ENCODE measurements at regions not wholly inside any gene's neighbourhood (a gene's known extent, or its start where the extent isn't known, plus 50 kb on each side); places are given as distances from the start of the nearest gene placed in this dataset.
"Not testable (repeated sequence)": the region's sequence is repeated elsewhere in the genome, so short reads cannot be mapped to it uniquely, and the experiment has no call there.

GRCh38 chr4:160100316-160100715 is 997.4 kb downstream of the RAPGEF2 start:
- H3K27ac ChIP-seq (ENCODE audit: low read length), result no peak overlapping the region
- WGBS (ENCODE audit: insufficient coverage, low lambda C conversion rate), result no CpG with 5 or more reads among the region's 1 CpG
- H3K27me3 ChIP-seq (ENCODE audit: control insufficient read depth, insufficient read depth, low read length), result no peaks in the 10 kb centered on the region
- no peaks in the 10 kb centered on the region for H3K36me3 ChIP-seq (ENCODE audit: control insufficient read depth, insufficient read depth, low read length)
- H3K4me1 ChIP-seq (ENCODE audit: control insufficient read depth, insufficient read depth, low read length), result no peaks in the 10 kb centered on the region
- H3K9me3 ChIP-seq (ENCODE audit: control insufficient read depth, low read depth, low read length), result no peaks in the 10 kb centered on the region
- no peak for DNase-seq
- H3K4me3 ChIP-seq (ENCODE audit: low read length), result no peak overlapping the region

DNA sequence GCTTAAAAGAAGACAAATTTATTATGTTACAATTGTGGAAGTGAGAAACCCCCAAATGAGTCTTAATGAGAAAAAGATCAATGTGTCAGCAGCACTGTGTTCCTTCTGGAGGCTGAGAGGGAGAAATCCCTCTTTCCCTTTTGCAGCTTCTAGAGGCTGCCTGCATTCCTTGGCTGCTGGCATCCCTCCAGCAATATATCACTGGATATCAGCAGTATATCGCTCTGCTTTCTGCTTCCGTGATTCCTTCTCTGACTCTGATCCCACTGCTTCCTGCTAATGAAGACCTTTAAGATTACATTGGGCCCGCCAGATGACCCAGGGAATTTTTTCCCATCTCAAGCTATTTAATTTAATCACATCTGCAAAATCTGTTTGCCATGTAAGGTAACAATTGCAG is 1008.0 kb downstream of the RAPGEF2 start:
- no peak overlapping the region for H3K27ac ChIP-seq (ENCODE audit: low read length)
- no peaks in the 10 kb centered on the region for H3K27me3 ChIP-seq (ENCODE audit: control insufficient read depth, insufficient read depth, low read length)
- no CpG with 5 or more reads among the region's 3 CpGs for WGBS (ENCODE audit: insufficient coverage, low lambda C conversion rate)
- peaks cover 6% of the 10 kb centered on the region for H3K9me3 ChIP-seq (ENCODE audit: control insufficient read depth, low read depth, low read length)
- H3K36me3 ChIP-seq (ENCODE audit: control insufficient read depth, insufficient read depth, low read length), result no peaks in the 10 kb centered on the region
- no peaks in the 10 kb centered on the region for H3K4me1 ChIP-seq (ENCODE audit: control insufficient read depth, insufficient read depth, low read length)
- H3K4me3 ChIP-seq (ENCODE audit: low read length), result no peak overlapping the region
- no peak for DNase-seq

- no peak for DNase-seq
- no peaks in the 10 kb centered on the region for H3K9me3 ChIP-seq (ENCODE audit: control insufficient read depth, low read depth, low read length)
- H3K27me3 ChIP-seq (ENCODE audit: control insufficient read depth, insufficient read depth, low read length), result no peaks in the 10 kb centered on the region
- no peak overlapping the region for H3K4me3 ChIP-seq (ENCODE audit: low read length)
- H3K27ac ChIP-seq (ENCODE audit: low read length), result no peak overlapping the region
- H3K4me1 ChIP-seq (ENCODE audit: control insufficient read depth, insufficient read depth, low read length), result no peaks in the 10 kb centered on the region
- no peaks in the 10 kb centered on the region for H3K36me3 ChIP-seq (ENCODE audit: control insufficient read depth, insufficient read depth, low read length)
Observed at GRCh38 chr4:160117686-160118085, 1014.8 kb downstream of the RAPGEF2 start.

DNA sequence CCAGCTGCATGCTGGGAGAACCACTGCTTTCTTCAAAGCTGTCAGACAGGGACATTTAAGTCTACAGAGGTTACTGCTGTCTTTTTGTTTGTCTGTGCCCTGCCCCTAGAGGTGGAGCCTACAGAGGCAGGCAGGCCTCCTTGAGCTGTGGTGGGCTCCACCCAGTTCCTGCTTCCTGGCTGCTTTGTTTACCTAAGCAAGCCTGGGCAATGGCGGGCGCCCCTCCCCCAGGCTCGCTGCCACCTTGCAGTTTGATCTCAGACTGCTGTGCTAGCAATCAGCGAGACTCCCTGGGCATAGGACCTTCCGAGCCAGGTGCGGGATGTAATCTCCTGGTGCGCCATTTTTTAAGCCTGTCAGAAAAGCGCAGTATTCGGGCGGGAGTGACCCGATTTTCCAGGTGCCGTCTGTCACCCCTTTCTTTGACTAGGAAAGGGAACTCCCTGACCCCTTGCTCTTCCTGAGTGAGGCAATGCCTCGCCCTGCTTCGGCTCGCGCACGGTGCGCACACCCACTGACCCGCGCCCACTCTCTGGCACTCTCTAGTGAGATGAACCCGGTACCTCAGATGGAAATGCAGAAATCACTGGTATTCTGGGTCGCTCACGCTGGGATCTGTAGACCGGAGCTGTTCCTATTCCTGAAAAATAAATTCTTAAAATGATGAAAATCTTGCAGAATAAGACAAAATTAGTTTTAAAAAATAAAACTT is 1022.9 kb downstream of the RAPGEF2 start:
- not testable (repeated sequence) for H3K27ac ChIP-seq (ENCODE audit: low read length); H3K4me1 ChIP-seq (ENCODE audit: control insufficient read depth, insufficient read depth, low read length); H3K9me3 ChIP-seq (ENCODE audit: control insufficient read depth, low read depth, low read length); DNase-seq; H3K4me3 ChIP-seq (ENCODE audit: low read length); H3K27me3 ChIP-seq (ENCODE audit: control insufficient read depth, insufficient read depth, low read length); H3K36me3 ChIP-seq (ENCODE audit: control insufficient read depth, insufficient read depth, low read length)
- 96% methylated on average over 4 of the region's 24 CpGs for WGBS (ENCODE audit: insufficient coverage, low lambda C conversion rate)

DNA sequence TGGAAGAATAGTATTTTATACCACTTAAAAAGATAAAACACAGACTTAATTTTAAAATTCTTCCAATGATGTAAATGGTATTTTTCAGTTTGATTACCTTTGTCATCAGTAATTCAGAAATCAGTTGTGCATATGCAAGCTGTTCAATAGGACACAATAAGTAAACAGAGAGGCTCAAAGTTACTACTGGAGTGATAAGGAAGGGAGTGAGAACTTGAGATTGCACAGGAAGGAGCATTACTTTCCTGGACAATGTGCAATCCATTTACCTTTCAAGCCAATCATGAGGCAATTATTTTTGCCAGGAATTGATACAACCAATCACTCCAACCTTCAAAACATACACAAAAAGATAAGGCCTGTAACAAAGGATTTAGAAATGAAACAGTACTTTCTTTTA is 1024.3 kb downstream of the RAPGEF2 start:
- Histone ChIP-seq H3K4me1 (ENCODE audit: control insufficient read depth, insufficient read depth, low read length) (no peaks in the 10 kb centered on the region), H3K36me3 (ENCODE audit: control insufficient read depth, insufficient read depth, low read length) (no peaks in the 10 kb centered on the region), H3K27ac (ENCODE audit: low read length) (no peak overlapping the region), H3K4me3 (ENCODE audit: low read length) (no peak overlapping the region), H3K9me3 (ENCODE audit: control insufficient read depth, low read depth, low read length) (peaks cover 12% of the 10 kb centered on the region), H3K27me3 (ENCODE audit: control insufficient read depth, insufficient read depth, low read length) (no peaks in the 10 kb centered on the region)
- DNase-seq, result no peak

- no CpG with 5 or more reads among the region's 2 CpGs for WGBS (ENCODE audit: insufficient coverage, low lambda C conversion rate)
- no peaks in the 10 kb centered on the region for H3K27me3 ChIP-seq (ENCODE audit: control insufficient read depth, insufficient read depth, low read length)
- no peaks in the 10 kb centered on the region for H3K4me1 ChIP-seq (ENCODE audit: control insufficient read depth, insufficient read depth, low read length)
- H3K36me3 ChIP-seq (ENCODE audit: control insufficient read depth, insufficient read depth, low read length), result no peaks in the 10 kb centered on the region
- peaks cover 22% of the 10 kb centered on the region for H3K9me3 ChIP-seq (ENCODE audit: control insufficient read depth, low read depth, low read length)
- DNase-seq, result peak in 1 of 2 donors; percentile 3
- no peak overlapping the region for H3K4me3 ChIP-seq (ENCODE audit: low read length)
- no peak overlapping the region for H3K27ac ChIP-seq (ENCODE audit: low read length)
Observed at GRCh38 chr4:160129439-160129838, 1026.6 kb downstream of the RAPGEF2 start.

GRCh38 chr4:160136021-160136420 is 1033.1 kb downstream of the RAPGEF2 start:
- Histone ChIP-seq H3K4me1 (ENCODE audit: control insufficient read depth, insufficient read depth, low read length) (no peaks in the 10 kb centered on the region), H3K36me3 (ENCODE audit: control insufficient read depth, insufficient read depth, low read length) (no peaks in the 10 kb centered on the region), H3K27me3 (ENCODE audit: control insufficient read depth, insufficient read depth, low read length) (no peaks in the 10 kb centered on the region), H3K9me3 (ENCODE audit: control insufficient read depth, low read depth, low read length) (peaks cover 18% of the 10 kb centered on the region), H3K4me3 (ENCODE audit: low read length) (no peak overlapping the region), H3K27ac (ENCODE audit: low read length) (no peak overlapping the region)
- no peak for DNase-seq
- WGBS (ENCODE audit: insufficient coverage, low lambda C conversion rate), result no CpG with 5 or more reads among the region's 2 CpGs

GRCh38 chr4:160141206-160141605 is 1038.3 kb downstream of the RAPGEF2 start:
- DNase-seq, result no peak
- Histone ChIP-seq H3K27ac (ENCODE audit: low read length) (no peak overlapping the region), H3K36me3 (ENCODE audit: control insufficient read depth, insufficient read depth, low read length) (no peaks in the 10 kb centered on the region), H3K9me3 (ENCODE audit: control insufficient read depth, low read depth, low read length) (no peaks in the 10 kb centered on the region), H3K4me1 (ENCODE audit: control insufficient read depth, insufficient read depth, low read length) (no peaks in the 10 kb centered on the region), H3K27me3 (ENCODE audit: control insufficient read depth, insufficient read depth, low read length) (no peaks in the 10 kb centered on the region), H3K4me3 (ENCODE audit: low read length) (no peak overlapping the region)

- no peak overlapping the region for H3K27ac ChIP-seq (ENCODE audit: low read length)
- H3K27me3 ChIP-seq (ENCODE audit: control insufficient read depth, insufficient read depth, low read length), result no peaks in the 10 kb centered on the region
- H3K36me3 ChIP-seq (ENCODE audit: control insufficient read depth, insufficient read depth, low read length), result no peaks in the 10 kb centered on the region
- no peak overlapping the region for H3K4me3 ChIP-seq (ENCODE audit: low read length)
- H3K4me1 ChIP-seq (ENCODE audit: control insufficient read depth, insufficient read depth, low read length), result no peaks in the 10 kb centered on the region
- DNase-seq, result no peak
- WGBS (ENCODE audit: insufficient coverage, low lambda C conversion rate), result no CpG with 5 or more reads among the region's 2 CpGs
- no peaks in the 10 kb centered on the region for H3K9me3 ChIP-seq (ENCODE audit: control insufficient read depth, low read depth, low read length)
Observed at GRCh38 chr4:160142579-160142978, 1039.7 kb downstream of the RAPGEF2 start.

GRCh38 chr4:160143574-160143973 is 1040.7 kb downstream of the RAPGEF2 start:
- Histone ChIP-seq H3K36me3 (ENCODE audit: control insufficient read depth, insufficient read depth, low read length) (no peaks in the 10 kb centered on the region), H3K9me3 (ENCODE audit: control insufficient read depth, low read depth, low read length) (no peaks in the 10 kb centered on the region), H3K4me3 (ENCODE audit: low read length) (no peak overlapping the region), H3K4me1 (ENCODE audit: control insufficient read depth, insufficient read depth, low read length) (no peaks in the 10 kb centered on the region), H3K27me3 (ENCODE audit: control insufficient read depth, insufficient read depth, low read length) (no peaks in the 10 kb centered on the region), H3K27ac (ENCODE audit: low read length) (no peak overlapping the region)
- no peak for DNase-seq
- 37% methylated on average over 2 of the region's 3 CpGs for WGBS (ENCODE audit: insufficient coverage, low lambda C conversion rate)

DNA sequence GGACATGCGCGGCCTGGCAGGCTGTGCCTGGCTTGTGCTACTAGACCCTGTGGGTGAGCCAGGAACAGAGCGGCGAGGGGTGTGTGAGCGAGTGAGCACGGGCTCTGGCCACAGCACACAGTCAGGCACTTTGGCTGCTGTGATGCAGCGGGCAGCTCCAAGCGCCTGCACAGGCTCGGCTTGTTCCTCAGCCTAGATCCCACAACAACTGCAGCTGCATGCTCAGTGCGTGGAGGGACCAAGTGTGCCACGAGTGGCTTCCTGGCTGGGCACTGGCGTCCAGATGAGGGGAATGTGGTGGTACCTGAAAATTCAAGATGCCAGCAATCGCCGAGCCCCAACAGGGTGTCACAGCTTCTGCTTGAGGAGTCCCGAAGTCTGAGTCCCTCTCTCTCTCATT is 1056.6 kb downstream of the RAPGEF2 start:
- DNase-seq, result no peak
- Histone ChIP-seq H3K27me3 (ENCODE audit: control insufficient read depth, insufficient read depth, low read length) (no peaks in the 10 kb centered on the region), H3K27ac (ENCODE audit: low read length) (no peak overlapping the region), H3K9me3 (ENCODE audit: control insufficient read depth, low read depth, low read length) (peaks cover 8% of the 10 kb centered on the region), H3K4me3 (ENCODE audit: low read length) (no peak overlapping the region), H3K36me3 (ENCODE audit: control insufficient read depth, insufficient read depth, low read length) (no peaks in the 10 kb centered on the region), H3K4me1 (ENCODE audit: control insufficient read depth, insufficient read depth, low read length) (no peaks in the 10 kb centered on the region)
- WGBS (ENCODE audit: insufficient coverage, low lambda C conversion rate), result no CpG with 5 or more reads among the region's 15 CpGs
